Trophoblast cell (in vitro differentiated cells and primary cell): ENCODE measurements at regions not wholly inside any gene's neighbourhood (a gene's known extent, or its start where the extent isn't known, plus 50 kb on each side); places are given as distances from the start of the nearest gene placed in this dataset.

Experiments
- DNase-seq, 2 donors: peaks; one replicate each; pipeline ENCODE4 v3.0.0-alpha.2; 2016
- H2AFZ ChIP-seq: 2 replicates; pipeline ENCODE4 v1.6.1; 2013; ENCODE audit warnings: low read length, moderate library complexity, mild to moderate bottlenecking; ENCODE audit not compliant: insufficient read depth, poor library complexity
- H2AK5ac ChIP-seq: 2 replicates; pipeline ENCODE4 v1.6.1; 2013; ENCODE audit warnings: mild to moderate bottlenecking, low read length
- H2BK120ac ChIP-seq: 2 replicates; pipeline ENCODE4 v1.6.1; 2013; ENCODE audit warnings: low read length, mild to moderate bottlenecking, moderate library complexity; ENCODE audit not compliant: insufficient read depth, poor library complexity
- H2BK12ac ChIP-seq: 2 replicates; pipeline ENCODE4 v1.6.1; 2013; ENCODE audit warnings: mild to moderate bottlenecking, low read length, moderate library complexity
- H2BK5ac ChIP-seq: 2 replicates; pipeline ENCODE4 v1.6.1; 2013; ENCODE audit warnings: low read length, low read depth, moderate library complexity, mild to moderate bottlenecking; ENCODE audit not compliant: poor library complexity
- H3K14ac ChIP-seq: 2 replicates; pipeline ENCODE4 v1.6.1; 2013; ENCODE audit warnings: mild to moderate bottlenecking, low read length
- H3K18ac ChIP-seq: 2 replicates; pipeline ENCODE4 v1.6.1; 2013; ENCODE audit warnings: mild to moderate bottlenecking, low read length
- H3K23ac ChIP-seq: 2 replicates; pipeline ENCODE4 v1.6.1; 2013; ENCODE audit warnings: low read length
- H3K27ac ChIP-seq: 2 replicates; pipeline ENCODE4 v1.5.1; 2013; ENCODE audit warnings: low read depth, mild to moderate bottlenecking, inconsistent platforms, low read length, moderate library complexity
- H3K27me3 ChIP-seq: 2 replicates; pipeline ENCODE4 v1.6.1; 2013; ENCODE audit warnings: inconsistent platforms, mild to moderate bottlenecking, low read length, moderate library complexity; ENCODE audit not compliant: insufficient read depth
- H3K36me3 ChIP-seq, 2 experiments: 1 replicate in 1 of 2; 2 replicates in 1 of 2; pipeline ENCODE4 v1.6.1; 2013; ENCODE audit warnings: low read length in 2 of 2, mild to moderate bottlenecking in 2 of 2, moderate library complexity in 1 of 2; ENCODE audit not compliant: insufficient read depth in 2 of 2, control insufficient read depth in 1 of 2
- H3K4ac ChIP-seq: 2 replicates; pipeline ENCODE4 v1.6.1; 2013; ENCODE audit warnings: low read depth, mild to moderate bottlenecking, low read length, moderate library complexity
- H3K4me1 ChIP-seq, 2 experiments: 1 replicate in 1 of 2; 2 replicates in 1 of 2; pipeline ENCODE4 v1.6.1; 2013; ENCODE audit warnings: low read length in 2 of 2, mild to moderate bottlenecking in 2 of 2, moderate library complexity in 1 of 2; ENCODE audit not compliant: insufficient read depth in 2 of 2, control insufficient read depth in 1 of 2
- H3K4me2 ChIP-seq: 2 replicates; pipeline ENCODE4 v1.6.1; 2013; ENCODE audit warnings: inconsistent platforms, mild to moderate bottlenecking, low read length, moderate library complexity
- H3K4me3 ChIP-seq: 2 replicates; pipeline ENCODE4 v1.5.1; 2013; ENCODE audit warnings: mild to moderate bottlenecking, low read depth, low read length, inconsistent platforms
- H3K79me1 ChIP-seq: one replicate; pipeline ENCODE4 v1.6.1; 2013; ENCODE audit warnings: low read length
- H3K79me2 ChIP-seq: 2 replicates; pipeline ENCODE4 v1.6.1; 2013; ENCODE audit warnings: low read length, mild to moderate bottlenecking; ENCODE audit not compliant: control insufficient read depth, insufficient read depth, poor library complexity
- H3K9ac ChIP-seq: 2 replicates; pipeline ENCODE4 v1.6.1; 2013; ENCODE audit warnings: mild to moderate bottlenecking, low read length
- H3K9me3 ChIP-seq: 2 replicates; pipeline ENCODE4 v1.6.1; 2013; ENCODE audit warnings: low read depth, mild to moderate bottlenecking, control low read depth, inconsistent platforms, low read length; ENCODE audit not compliant: insufficient read depth
- H4K12ac ChIP-seq: 2 replicates; pipeline ENCODE4 v1.6.1; 2013; ENCODE audit warnings: low read depth, mild to moderate bottlenecking, low read length, moderate library complexity
- H4K8ac ChIP-seq: 2 replicates; pipeline ENCODE4 v1.6.1; 2013; ENCODE audit warnings: low read depth, mild to moderate bottlenecking, low read length, moderate library complexity
- H4K91ac ChIP-seq: one replicate; pipeline ENCODE4 v1.6.1; 2013; ENCODE audit warnings: low read depth, mild to moderate bottlenecking, low read length, moderate library complexity
- WGBS: extraction: QIAGEN DNeasy Blood & Tissue Kit; methylation state at CpG from one replicate; pipeline ENCODE4 v1.1.7; 2013; ENCODE audit warnings: missing lambda C conversion rate; ENCODE audit not compliant: insufficient read length, insufficient coverage; ENCODE audit errors: extremely low coverage; 5-methylcytosine and 5-hydroxymethylcytosine counted together

DNA sequence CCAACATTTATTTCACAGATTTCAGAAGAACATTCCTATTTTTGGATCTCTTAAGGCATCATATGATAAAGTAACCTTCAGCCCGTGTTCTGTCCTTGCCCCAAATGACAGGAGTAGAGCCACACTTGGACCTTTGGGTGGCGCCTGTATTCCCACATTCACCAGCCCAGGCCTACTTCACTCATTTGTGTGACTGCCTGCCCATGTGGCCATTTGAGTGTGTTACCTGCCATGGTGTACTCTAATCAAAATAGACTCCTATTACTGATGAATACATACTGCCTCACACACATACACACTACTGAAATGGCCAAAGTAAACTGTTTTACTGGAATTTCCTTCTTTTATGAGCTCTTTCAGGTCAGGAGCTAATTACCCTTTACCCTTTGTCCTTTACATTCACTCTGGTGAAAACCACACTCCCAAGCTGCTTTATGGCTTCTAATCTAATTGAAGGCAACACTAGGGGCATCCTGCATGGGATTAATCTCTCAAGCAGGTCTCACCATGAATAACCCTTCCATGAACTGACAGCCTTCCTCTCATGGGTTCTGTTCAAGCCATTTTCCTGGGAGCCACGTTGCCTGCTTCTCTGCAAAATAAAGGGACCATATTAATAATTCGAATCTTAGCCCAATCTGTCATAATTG is 271.0 kb upstream of the GALNT5 start:
- H4K91ac ChIP-seq: no peak overlapping the region
- WGBS: no CpG with 5 or more reads among the region's 4 CpGs
- H2BK5ac ChIP-seq: no peak overlapping the region
- no peak overlapping the region for H3K23ac ChIP-seq
- H3K4ac ChIP-seq: no peak overlapping the region
- no peak for DNase-seq
- no peaks in the 10 kb centered on the region for H3K4me1 ChIP-seq
- H3K18ac ChIP-seq: no peak overlapping the region
- H3K27ac ChIP-seq: no peak overlapping the region
- H3K79me2 ChIP-seq: no peaks in the 10 kb centered on the region
- H3K4me3 ChIP-seq: no peak overlapping the region
- no peak overlapping the region for H3K14ac ChIP-seq
- H3K4me2 ChIP-seq: no peak overlapping the region
- no peak overlapping the region for H4K8ac ChIP-seq
- H3K36me3 ChIP-seq: no peaks in the 10 kb centered on the region
- H2AK5ac ChIP-seq: no peak overlapping the region
- no peaks in the 10 kb centered on the region for H3K79me1 ChIP-seq
- no peak overlapping the region for H2AFZ ChIP-seq
- H4K12ac ChIP-seq: no peak overlapping the region
- H3K9me3 ChIP-seq: no peaks in the 10 kb centered on the region
- H3K27me3 ChIP-seq: no peaks in the 10 kb centered on the region
- H2BK120ac ChIP-seq: no peak overlapping the region
- H2BK12ac ChIP-seq: no peak overlapping the region
- no peak overlapping the region for H3K9ac ChIP-seq

DNA sequence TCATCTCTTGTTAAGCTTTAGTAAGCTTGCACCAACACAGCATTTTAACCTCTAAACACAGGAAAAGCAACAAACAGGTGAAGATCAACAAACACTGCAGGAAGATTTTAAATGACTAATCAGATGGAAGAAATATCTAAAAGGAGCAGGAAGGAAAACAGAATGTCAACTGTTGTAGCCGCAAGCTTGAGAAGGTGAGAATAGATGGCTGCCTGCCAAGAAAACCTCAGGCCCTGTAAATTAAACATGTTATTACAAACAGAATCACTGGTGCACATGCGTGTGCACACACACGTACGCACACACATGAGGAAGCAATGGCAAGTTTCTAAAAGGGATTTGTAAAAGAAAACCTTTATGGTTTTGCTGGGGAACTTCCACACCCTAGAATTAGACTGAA is 257.8 kb upstream of the GALNT5 start:
- Histone ChIP-seq H3K79me2 (no peaks in the 10 kb centered on the region), H3K4me2 (no peak overlapping the region), H2BK120ac (no peak overlapping the region), H3K4me3 (no peak overlapping the region), H3K4ac (no peak overlapping the region), H3K27ac (no peak overlapping the region), H3K14ac (no peak overlapping the region), H3K36me3 (no peaks in the 10 kb centered on the region), H3K23ac (no peak overlapping the region), H2AK5ac (no peak overlapping the region), H2BK5ac (no peak overlapping the region), H3K27me3 (no peaks in the 10 kb centered on the region), H3K9me3 (no peaks in the 10 kb centered on the region), H3K9ac (no peak overlapping the region), H4K8ac (no peak overlapping the region), H3K79me1 (no peaks in the 10 kb centered on the region), H4K12ac (no peak overlapping the region), H3K18ac (no peak overlapping the region), H4K91ac (no peak overlapping the region), H3K4me1 (no peaks in the 10 kb centered on the region), H2BK12ac (no peak overlapping the region), H2AFZ (no peak overlapping the region)
- WGBS: no CpG with 5 or more reads among the region's 4 CpGs
- no peak for DNase-seq

DNA sequence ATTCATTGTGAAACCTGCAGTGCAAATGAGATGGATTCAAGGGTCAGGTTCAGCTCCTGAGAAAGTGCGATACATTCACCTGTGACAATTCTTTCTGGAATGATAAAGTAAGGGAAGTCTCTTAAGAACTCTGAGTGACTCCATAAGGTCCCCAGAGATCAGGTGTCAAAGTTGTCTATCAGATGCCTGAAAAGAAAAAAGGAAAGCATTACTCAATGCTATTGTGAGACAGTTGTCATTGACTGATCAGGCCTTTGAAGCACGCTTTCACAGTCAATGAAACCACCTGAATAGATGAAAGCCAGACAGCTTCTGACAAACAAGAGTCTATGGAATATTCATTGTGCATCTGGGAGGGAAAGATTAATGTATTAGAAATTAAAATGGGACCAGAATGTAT is 252.7 kb upstream of the GALNT5 start:
- no peak overlapping the region for H2BK5ac ChIP-seq
- no peak overlapping the region for H4K8ac ChIP-seq
- H3K4me2 ChIP-seq: no peak overlapping the region
- H3K14ac ChIP-seq: no peak overlapping the region
- no peak overlapping the region for H3K27ac ChIP-seq
- no peaks in the 10 kb centered on the region for H3K27me3 ChIP-seq
- no CpG with 5 or more reads among the region's 2 CpGs for WGBS
- no peak overlapping the region for H4K91ac ChIP-seq
- no peak for DNase-seq
- H2AFZ ChIP-seq: no peak overlapping the region
- no peak overlapping the region for H2AK5ac ChIP-seq
- H3K36me3 ChIP-seq: no peaks in the 10 kb centered on the region
- H2BK12ac ChIP-seq: no peak overlapping the region
- no peak overlapping the region for H3K4me3 ChIP-seq
- no peak overlapping the region for H3K18ac ChIP-seq
- no peaks in the 10 kb centered on the region for H3K79me1 ChIP-seq
- no peak overlapping the region for H3K23ac ChIP-seq
- H3K9me3 ChIP-seq: no peaks in the 10 kb centered on the region
- H2BK120ac ChIP-seq: no peak overlapping the region
- H3K4me1 ChIP-seq: no peaks in the 10 kb centered on the region
- H3K9ac ChIP-seq: no peak overlapping the region
- no peak overlapping the region for H4K12ac ChIP-seq
- no peak overlapping the region for H3K4ac ChIP-seq
- no peaks in the 10 kb centered on the region for H3K79me2 ChIP-seq

DNA sequence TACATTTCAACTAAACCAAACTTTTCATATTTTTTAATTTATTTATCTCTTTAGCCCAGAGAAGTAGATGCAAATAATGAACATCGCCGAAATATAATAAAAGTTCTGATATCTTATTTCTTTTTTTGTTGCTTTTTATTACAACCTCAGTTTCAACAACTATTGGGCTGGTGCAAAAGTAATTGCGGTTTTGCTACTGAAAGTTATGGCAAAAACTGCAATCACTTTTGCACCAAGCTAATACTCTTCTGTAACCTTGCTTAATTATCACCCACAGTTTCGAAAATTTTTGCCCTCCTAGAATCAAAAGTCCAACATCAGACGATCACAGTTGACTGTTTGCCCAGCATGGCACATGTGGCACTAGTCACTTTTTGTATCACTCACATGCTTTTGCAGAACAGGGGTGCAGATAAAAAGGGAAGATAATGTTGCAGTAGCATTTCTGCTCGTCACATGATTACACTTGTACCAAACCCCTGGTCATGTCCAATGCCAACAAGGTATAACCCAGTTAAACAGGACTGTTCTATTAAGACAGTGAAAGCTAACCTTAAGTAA is 242.4 kb upstream of the GALNT5 start:
- H3K18ac ChIP-seq: no peak overlapping the region
- no peak overlapping the region for H2AFZ ChIP-seq
- H3K4me2 ChIP-seq: no peak overlapping the region
- no peak overlapping the region for H4K91ac ChIP-seq
- no peak overlapping the region for H2BK12ac ChIP-seq
- H3K4me3 ChIP-seq: no peak overlapping the region
- H3K23ac ChIP-seq: no peak overlapping the region
- no peaks in the 10 kb centered on the region for H3K79me2 ChIP-seq
- H3K9ac ChIP-seq: no peak overlapping the region
- H3K14ac ChIP-seq: no peak overlapping the region
- H3K4me1 ChIP-seq: no peaks in the 10 kb centered on the region
- H4K12ac ChIP-seq: no peak overlapping the region
- no CpG with 5 or more reads among the region's 6 CpGs for WGBS
- H3K79me1 ChIP-seq: no peaks in the 10 kb centered on the region
- no peak overlapping the region for H2BK5ac ChIP-seq
- no peak overlapping the region for H3K4ac ChIP-seq
- H2AK5ac ChIP-seq: no peak overlapping the region
- H3K27ac ChIP-seq: no peak overlapping the region
- no peak for DNase-seq
- H3K27me3 ChIP-seq: no peaks in the 10 kb centered on the region
- H4K8ac ChIP-seq: no peak overlapping the region
- no peak overlapping the region for H2BK120ac ChIP-seq
- no peaks in the 10 kb centered on the region for H3K9me3 ChIP-seq
- H3K36me3 ChIP-seq: no peaks in the 10 kb centered on the region
